ENCODE measurements at regions not wholly inside any gene's neighbourhood (a gene's known extent, or its start where the extent isn't known, plus 50 kb on each side); places are given as distances from the start of the nearest gene placed in this dataset.
A peak's percentile ranks its signal among the peaks of the same experiment; 100 is the strongest.

GRCh38 chr17:36661047-36661666 is 59.8 kb downstream of the MRM1 start:
- no peak for DNase-seq

GRCh38 chr17:36661688-36662087 is 60.3 kb downstream of the MRM1 start:
- DNase-seq: no peak

- no peak for DNase-seq
Measured at GRCh38 chr17:36665417-36665816, 64.0 kb downstream of the MRM1 start.

- no peak for DNase-seq
Measured at GRCh38 chr17:36667922-36668321, 66.5 kb downstream of the MRM1 start.

GRCh38 chr17:36668824-36669223 is 67.4 kb downstream of the MRM1 start:
- no peak for DNase-seq

GRCh38 chr17:36671144-36671543 is 69.8 kb downstream of the MRM1 start:
- DNase-seq: peak in 1 of 5 experiments; percentile 38

- DNase-seq: no peak
Measured at GRCh38 chr17:36672403-36672918, 71.1 kb downstream of the MRM1 start.

- DNase-seq: no peak
Measured at GRCh38 chr17:36673068-36673467, 71.7 kb downstream of the MRM1 start.

- peak in 1 of 5 experiments; percentile 79 for DNase-seq
Measured at GRCh38 chr17:36673637-36674277, 72.4 kb downstream of the MRM1 start.

GRCh38 chr17:36674278-36674650 is 72.9 kb downstream of the MRM1 start:
- DNase-seq: peak in 3 of 5 experiments; percentile 3 to 94 (median 40)

- peak in 2 of 5 experiments; percentile 15 to 79 for DNase-seq
Measured at GRCh38 chr17:36675250-36675649, 73.9 kb downstream of the MRM1 start.

- peak in 1 of 5 experiments; percentile 71 for DNase-seq
Measured at GRCh38 chr17:36675786-36676185, 74.4 kb downstream of the MRM1 start.

- no peak for DNase-seq
Measured at GRCh38 chr17:36679815-36680467, 78.6 kb downstream of the MRM1 start.

- DNase-seq: no peak
Measured at GRCh38 chr17:36680701-36681202, 79.4 kb downstream of the MRM1 start.

- no peak for DNase-seq
Measured at GRCh38 chr17:36682773-36683172, 81.4 kb downstream of the MRM1 start.

- no peak for DNase-seq
Measured at GRCh38 chr17:36683387-36683786, 82.0 kb downstream of the MRM1 start.

GRCh38 chr17:36684134-36684533 is 82.8 kb downstream of the MRM1 start:
- DNase-seq: no peak

- no peak for DNase-seq
Measured at GRCh38 chr17:36686123-36686669, 84.8 kb downstream of the MRM1 start.

- DNase-seq: no peak
Measured at GRCh38 chr17:36687736-36688135, 86.4 kb downstream of the MRM1 start.

GRCh38 chr17:36689089-36689667 is 87.8 kb downstream of the MRM1 start:
- DNase-seq: no peak

GRCh38 chr17:36690190-36690589 is 88.8 kb downstream of the MRM1 start:
- DNase-seq: no peak

- no peak for DNase-seq
Measured at GRCh38 chr17:36691606-36692005, 90.2 kb downstream of the MRM1 start.

- DNase-seq: no peak
Measured at GRCh38 chr17:36695082-36695481, 93.7 kb downstream of the MRM1 start.

All from T-helper 2 cell (primary cell).